ENCODE measurements at regions not wholly inside any gene's neighbourhood (a gene's known extent, or its start where the extent isn't known, plus 50 kb on each side); places are given as distances from the start of the nearest gene placed in this dataset.

- Mint-ChIP-seq H3K9me3 (ENCODE audit: low read depth) (peaks cover 8% of the 10 kb centered on the region), H3K4me1 (ENCODE audit: low read depth) (peaks cover 3% of the 10 kb centered on the region), H3K27me3 (no peaks in the 10 kb centered on the region), H3K27ac (peak overlapping the region; percentile 0), H3K36me3 (ENCODE audit: insufficient read depth) (peaks cover 7% of the 10 kb centered on the region), H3K4me3 (ENCODE audit: low read depth) (no peak overlapping the region)
- no peak for DNase-seq (ENCODE audit: low spot score, unreplicated experiment)
- TF ChIP-seq CTCF (IDR thresholded peaks at IDR 0.05; ENCODE audit: unreplicated experiment): no peak
Observed at GRCh38 chr17:13996276-13996675, 73.0 kb upstream of the COX10 start.

GRCh38 chr17:13996748-13997147 lies 72.6 kb upstream of the COX10 start:
- no peak for DNase-seq (ENCODE audit: low spot score, unreplicated experiment)
- H3K36me3 Mint-ChIP-seq (ENCODE audit: insufficient read depth): peaks cover 7% of the 10 kb centered on the region
- H3K9me3 Mint-ChIP-seq (ENCODE audit: low read depth): peaks cover 8% of the 10 kb centered on the region
- peaks cover 3% of the 10 kb centered on the region for H3K4me1 Mint-ChIP-seq (ENCODE audit: low read depth)
- no peaks in the 10 kb centered on the region for H3K27me3 Mint-ChIP-seq
- TF ChIP-seq CTCF (IDR thresholded peaks at IDR 0.05; ENCODE audit: unreplicated experiment): no peak
- H3K27ac Mint-ChIP-seq: no peak overlapping the region
- no peak overlapping the region for H3K4me3 Mint-ChIP-seq (ENCODE audit: low read depth)

DNA sequence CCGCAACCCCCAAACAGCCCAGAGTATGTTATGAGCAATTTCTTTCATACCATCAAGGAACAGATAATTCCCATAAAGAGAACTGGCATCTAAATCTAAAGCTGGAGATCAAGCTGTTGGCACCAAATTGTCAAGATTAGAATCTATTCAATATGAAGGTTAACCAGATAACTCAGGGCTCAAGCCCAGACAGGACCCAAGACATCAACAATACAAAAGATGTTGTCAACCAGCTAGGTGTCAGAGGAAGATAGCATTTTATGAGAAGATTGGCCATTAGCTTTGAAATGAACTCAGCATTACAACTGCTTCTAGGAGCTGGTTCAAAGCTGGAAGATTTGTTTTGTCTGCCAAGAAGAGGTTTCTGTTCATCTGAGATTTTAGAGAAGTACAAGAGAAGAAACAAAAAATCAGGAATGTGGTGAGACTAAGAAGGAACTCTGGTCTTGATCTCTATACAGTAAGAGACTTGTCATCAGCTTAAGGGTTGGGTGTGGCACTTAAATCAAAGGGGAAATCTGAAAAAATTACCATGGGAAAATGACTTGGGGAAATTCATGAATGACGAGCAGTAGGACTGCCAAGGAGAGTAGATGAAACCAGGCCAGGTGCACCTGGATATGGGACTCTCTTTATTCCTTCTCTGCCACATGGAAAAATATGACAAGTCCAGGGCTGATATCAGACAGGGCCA lies 64.2 kb upstream of the COX10 start:
- Mint-ChIP-seq H3K36me3 (ENCODE audit: insufficient read depth) (peaks cover 5% of the 10 kb centered on the region), H3K4me1 (ENCODE audit: low read depth) (no peaks in the 10 kb centered on the region), H3K27ac (no peak overlapping the region), H3K4me3 (ENCODE audit: low read depth) (no peak overlapping the region), H3K9me3 (ENCODE audit: low read depth) (peaks cover 8% of the 10 kb centered on the region), H3K27me3 (no peaks in the 10 kb centered on the region)
- TF ChIP-seq CTCF (IDR thresholded peaks at IDR 0.05; ENCODE audit: unreplicated experiment): no peak
- DNase-seq (ENCODE audit: low spot score, unreplicated experiment): no peak

DNA sequence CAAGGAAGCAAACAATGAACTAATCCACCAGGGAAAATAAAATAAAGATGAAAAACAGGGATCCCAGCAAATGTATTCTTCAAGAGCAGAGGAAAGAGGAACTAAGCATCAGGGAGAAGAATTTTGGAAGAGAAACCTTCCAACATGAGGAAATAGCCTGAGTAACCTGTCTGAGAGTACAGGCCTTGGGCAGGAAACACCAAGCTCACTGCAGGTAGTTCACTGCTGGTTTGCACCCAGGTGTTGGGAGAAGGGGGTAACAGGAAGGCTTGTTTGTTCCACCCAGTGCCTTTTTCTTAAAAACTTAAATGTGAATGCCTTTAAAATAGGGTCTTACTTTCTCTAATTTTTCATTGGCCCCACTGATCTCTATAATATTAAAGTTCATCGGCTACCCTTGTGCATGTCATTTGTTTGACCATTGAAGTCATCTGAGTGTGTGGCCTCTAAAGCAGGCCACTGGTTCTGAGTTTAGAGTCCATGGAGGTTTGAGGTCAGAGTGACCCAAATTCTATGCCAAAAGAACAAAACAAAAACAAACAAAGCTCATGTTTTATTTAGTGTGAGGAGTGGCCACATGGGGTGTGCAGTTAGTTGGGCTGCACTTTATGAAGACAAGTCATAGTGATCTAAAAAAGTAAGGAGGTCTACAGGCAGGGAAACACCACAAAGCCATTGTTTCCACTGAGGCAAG lies 62.9 kb upstream of the COX10 start:
- TF ChIP-seq CTCF (IDR thresholded peaks at IDR 0.05; ENCODE audit: unreplicated experiment): no peak
- H3K27ac Mint-ChIP-seq: no peak overlapping the region
- H3K4me3 Mint-ChIP-seq (ENCODE audit: low read depth): no peak overlapping the region
- no peaks in the 10 kb centered on the region for H3K27me3 Mint-ChIP-seq
- H3K4me1 Mint-ChIP-seq (ENCODE audit: low read depth): no peaks in the 10 kb centered on the region
- DNase-seq (ENCODE audit: low spot score, unreplicated experiment): no peak
- H3K9me3 Mint-ChIP-seq (ENCODE audit: low read depth): no peaks in the 10 kb centered on the region
- no peaks in the 10 kb centered on the region for H3K36me3 Mint-ChIP-seq (ENCODE audit: insufficient read depth)

DNA sequence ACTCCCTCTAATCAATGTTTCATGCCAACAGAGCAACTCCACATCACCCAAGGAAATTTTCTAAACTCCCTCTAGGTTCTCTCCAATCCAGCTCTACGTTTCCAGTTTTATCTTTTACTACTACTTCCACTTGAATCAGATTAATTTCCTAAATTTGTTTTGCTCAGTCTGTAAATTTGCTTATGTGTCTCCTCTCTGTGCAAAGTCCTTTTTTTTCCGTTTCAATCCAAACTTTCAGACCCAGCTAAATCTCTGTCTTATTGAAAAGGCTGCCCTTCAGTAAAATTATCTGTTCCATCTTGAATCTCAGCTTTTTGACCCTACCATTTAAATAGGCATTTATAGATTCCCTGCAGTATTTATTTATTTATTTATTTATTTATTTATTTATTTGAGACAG lies 61.4 kb upstream of the COX10 start:
- Mint-ChIP-seq H3K4me1 (ENCODE audit: low read depth) (no peaks in the 10 kb centered on the region), H3K4me3 (ENCODE audit: low read depth) (no peak overlapping the region), H3K9me3 (ENCODE audit: low read depth) (no peaks in the 10 kb centered on the region), H3K36me3 (ENCODE audit: insufficient read depth) (no peaks in the 10 kb centered on the region), H3K27ac (no peak overlapping the region), H3K27me3 (no peaks in the 10 kb centered on the region)
- TF ChIP-seq CTCF (IDR thresholded peaks at IDR 0.05; ENCODE audit: unreplicated experiment): no peak
- no peak for DNase-seq (ENCODE audit: low spot score, unreplicated experiment)
